ENCODE measurements at regions not wholly inside any gene's neighbourhood (a gene's known extent, or its start where the extent isn't known, plus 50 kb on each side); places are given as distances from the start of the nearest gene placed in this dataset.

DNA sequence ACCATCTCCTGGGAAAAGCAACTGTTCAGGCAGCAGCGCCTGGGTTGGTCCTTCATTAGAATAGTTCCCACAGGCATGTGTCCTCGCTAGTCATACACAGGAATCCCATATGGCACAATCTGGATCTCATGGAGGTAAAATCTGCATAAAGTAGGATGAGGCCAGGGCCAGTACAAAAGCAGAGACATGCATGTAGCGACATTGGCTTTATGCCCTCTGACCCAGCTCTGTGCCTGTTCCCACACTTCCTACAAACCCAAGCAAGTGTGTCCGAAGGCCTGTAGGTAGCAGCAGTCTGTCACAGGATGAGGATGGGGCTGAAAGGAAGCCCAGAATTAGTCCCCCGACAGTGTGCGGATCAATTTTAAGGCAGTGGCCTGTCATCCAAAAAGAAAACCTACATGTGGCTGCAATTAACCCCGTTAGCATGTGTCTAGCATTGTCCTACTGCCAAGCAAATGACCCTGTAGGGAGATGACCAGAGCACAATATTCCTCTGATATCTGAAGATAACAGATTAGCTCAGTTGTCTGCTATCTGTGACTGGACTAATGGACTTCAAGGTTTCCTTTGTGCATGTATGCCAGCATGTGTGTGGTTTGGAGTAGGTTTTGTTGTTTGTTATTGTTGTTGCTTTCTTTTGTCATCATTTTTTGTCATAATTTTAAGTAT is 178.8 kb downstream of the TMEM161B start:
- TF ChIP-seq, protein P1, sequence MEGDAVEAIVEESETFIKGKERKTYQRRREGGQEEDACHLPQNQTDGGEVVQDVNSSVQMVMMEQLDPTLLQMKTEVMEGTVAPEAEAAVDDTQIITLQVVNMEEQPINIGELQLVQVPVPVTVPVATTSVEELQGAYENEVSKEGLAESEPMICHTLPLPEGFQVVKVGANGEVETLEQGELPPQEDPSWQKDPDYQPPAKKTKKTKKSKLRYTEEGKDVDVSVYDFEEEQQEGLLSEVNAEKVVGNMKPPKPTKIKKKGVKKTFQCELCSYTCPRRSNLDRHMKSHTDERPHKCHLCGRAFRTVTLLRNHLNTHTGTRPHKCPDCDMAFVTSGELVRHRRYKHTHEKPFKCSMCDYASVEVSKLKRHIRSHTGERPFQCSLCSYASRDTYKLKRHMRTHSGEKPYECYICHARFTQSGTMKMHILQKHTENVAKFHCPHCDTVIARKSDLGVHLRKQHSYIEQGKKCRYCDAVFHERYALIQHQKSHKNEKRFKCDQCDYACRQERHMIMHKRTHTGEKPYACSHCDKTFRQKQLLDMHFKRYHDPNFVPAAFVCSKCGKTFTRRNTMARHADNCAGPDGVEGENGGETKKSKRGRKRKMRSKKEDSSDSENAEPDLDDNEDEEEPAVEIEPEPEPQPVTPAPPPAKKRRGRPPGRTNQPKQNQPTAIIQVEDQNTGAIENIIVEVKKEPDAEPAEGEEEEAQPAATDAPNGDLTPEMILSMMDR (IDR thresholded peaks at IDR 0.05 in 2 of 3, conservative IDR thresholded peaks at IDR 0.05 in 1 of 3; ENCODE audit: control insufficient read depth in 2 of 3, extremely low read depth in 1 of 3, insufficient read depth in 1 of 3, low read depth in 3 of 3, low read length in 3 of 3), result no peak
- no peak for TF ChIP-seq TAF1 (IDR thresholded peaks at IDR 0.05; ENCODE audit: borderline replicate concordance, low read depth, low read length)
- no peak for TF ChIP-seq NFYA (IDR thresholded peaks at IDR 0.05; ENCODE audit: borderline replicate concordance, low read depth, low read length)
- no peak for TF ChIP-seq FOXK2 (IDR thresholded peaks at IDR 0.05)
- TF ChIP-seq EZH2 (IDR thresholded peaks at IDR 0.05; ENCODE audit: borderline replicate concordance, control insufficient read depth, low read depth, low read length), result no peak
- TF ChIP-seq, protein P2, sequence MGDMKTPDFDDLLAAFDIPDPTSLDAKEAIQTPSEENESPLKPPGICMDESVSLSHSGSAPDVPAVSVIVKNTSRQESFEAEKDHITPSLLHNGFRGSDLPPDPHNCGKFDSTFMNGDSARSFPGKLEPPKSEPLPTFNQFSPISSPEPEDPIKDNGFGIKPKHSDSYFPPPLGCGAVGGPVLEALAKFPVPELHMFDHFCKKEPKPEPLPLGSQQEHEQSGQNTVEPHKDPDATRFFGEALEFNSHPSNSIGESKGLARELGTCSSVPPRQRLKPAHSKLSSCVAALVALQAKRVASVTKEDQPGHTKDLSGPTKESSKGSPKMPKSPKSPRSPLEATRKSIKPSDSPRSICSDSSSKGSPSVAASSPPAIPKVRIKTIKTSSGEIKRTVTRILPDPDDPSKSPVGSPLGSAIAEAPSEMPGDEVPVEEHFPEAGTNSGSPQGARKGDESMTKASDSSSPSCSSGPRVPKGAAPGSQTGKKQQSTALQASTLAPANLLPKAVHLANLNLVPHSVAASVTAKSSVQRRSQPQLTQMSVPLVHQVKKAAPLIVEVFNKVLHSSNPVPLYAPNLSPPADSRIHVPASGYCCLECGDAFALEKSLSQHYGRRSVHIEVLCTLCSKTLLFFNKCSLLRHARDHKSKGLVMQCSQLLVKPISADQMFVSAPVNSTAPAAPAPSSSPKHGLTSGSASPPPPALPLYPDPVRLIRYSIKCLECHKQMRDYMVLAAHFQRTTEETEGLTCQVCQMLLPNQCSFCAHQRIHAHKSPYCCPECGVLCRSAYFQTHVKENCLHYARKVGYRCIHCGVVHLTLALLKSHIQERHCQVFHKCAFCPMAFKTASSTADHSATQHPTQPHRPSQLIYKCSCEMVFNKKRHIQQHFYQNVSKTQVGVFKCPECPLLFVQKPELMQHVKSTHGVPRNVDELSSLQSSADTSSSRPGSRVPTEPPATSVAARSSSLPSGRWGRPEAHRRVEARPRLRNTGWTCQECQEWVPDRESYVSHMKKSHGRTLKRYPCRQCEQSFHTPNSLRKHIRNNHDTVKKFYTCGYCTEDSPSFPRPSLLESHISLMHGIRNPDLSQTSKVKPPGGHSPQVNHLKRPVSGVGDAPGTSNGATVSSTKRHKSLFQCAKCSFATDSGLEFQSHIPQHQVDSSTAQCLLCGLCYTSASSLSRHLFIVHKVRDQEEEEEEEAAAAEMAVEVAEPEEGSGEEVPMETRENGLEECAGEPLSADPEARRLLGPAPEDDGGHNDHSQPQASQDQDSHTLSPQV (IDR thresholded peaks at IDR 0.05), result no peak
- TF ChIP-seq, protein P3, sequence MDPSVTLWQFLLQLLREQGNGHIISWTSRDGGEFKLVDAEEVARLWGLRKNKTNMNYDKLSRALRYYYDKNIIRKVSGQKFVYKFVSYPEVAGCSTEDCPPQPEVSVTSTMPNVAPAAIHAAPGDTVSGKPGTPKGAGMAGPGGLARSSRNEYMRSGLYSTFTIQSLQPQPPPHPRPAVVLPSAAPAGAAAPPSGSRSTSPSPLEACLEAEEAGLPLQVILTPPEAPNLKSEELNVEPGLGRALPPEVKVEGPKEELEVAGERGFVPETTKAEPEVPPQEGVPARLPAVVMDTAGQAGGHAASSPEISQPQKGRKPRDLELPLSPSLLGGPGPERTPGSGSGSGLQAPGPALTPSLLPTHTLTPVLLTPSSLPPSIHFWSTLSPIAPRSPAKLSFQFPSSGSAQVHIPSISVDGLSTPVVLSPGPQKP (IDR thresholded peaks at IDR 0.05; ENCODE audit: low read depth, low read length), result no peak

Data from GM12878 (cell line).